ENCODE measurements at regions not wholly inside any gene's neighbourhood (a gene's known extent, or its start where the extent isn't known, plus 50 kb on each side); places are given as distances from the start of the nearest gene placed in this dataset.

GRCh38 chr11:113569391-113569790, 94.2 kb upstream of the DRD2 start:
- TF ChIP-seq EZH2 (IDR thresholded peaks at IDR 0.05; ENCODE audit: low read length, missing control alignments) (no peak), CTCF (conservative IDR thresholded peaks at IDR 0.05 in 1 of 2, IDR thresholded peaks at IDR 0.05 in 1 of 2; ENCODE audit: low read depth in 1 of 2, low read length in 2 of 2) (no peak)

All from fibroblast of lung (primary cell).